HG03354 (cell line): ENCODE measurements at regions not wholly inside any gene's neighbourhood (a gene's known extent, or its start where the extent isn't known, plus 50 kb on each side); places are given as distances from the start of the nearest gene placed in this dataset.

Experiments
- ATAC-seq: cut with Tn5 transposase; IDR thresholded peaks from one replicate; pipeline ENCODE4 v1.9.1; 2021; ENCODE audit warnings: mild to moderate bottlenecking; ENCODE audit not compliant: unreplicated experiment, poor library complexity, severe bottlenecking

- ATAC-seq = no peak
These were observed 84.3 kb upstream of the NBEA start for GRCh38 chr13:34857558-34858325.

- no peak for ATAC-seq
These were observed 79.8 kb upstream of the NBEA start for GRCh38 chr13:34862311-34862710.

- no peak for ATAC-seq
These were observed 79.4 kb upstream of the NBEA start for GRCh38 chr13:34862716-34863115.

- no peak for ATAC-seq
These were observed 78.5 kb upstream of the NBEA start for GRCh38 chr13:34863360-34864135.

GRCh38 chr13:34864671-34865070 is 77.4 kb upstream of the NBEA start:
- no peak for ATAC-seq

- ATAC-seq = no peak
These were observed 74.5 kb upstream of the NBEA start for GRCh38 chr13:34867590-34867989.

- ATAC-seq = no peak
These were observed 73.3 kb upstream of the NBEA start for GRCh38 chr13:34868733-34869132.

- no peak for ATAC-seq
These were observed 72.4 kb upstream of the NBEA start for GRCh38 chr13:34869696-34870095.

GRCh38 chr13:34878329-34878728 is 63.7 kb upstream of the NBEA start:
- ATAC-seq = no peak

- ATAC-seq = no peak
These were observed 62.2 kb upstream of the NBEA start for GRCh38 chr13:34879851-34880250.

- no peak for ATAC-seq
These were observed 60.6 kb upstream of the NBEA start for GRCh38 chr13:34881494-34881893.

- no peak for ATAC-seq
These were observed 58.7 kb upstream of the NBEA start for GRCh38 chr13:34883396-34883795.

- ATAC-seq = no peak
These were observed 57.7 kb upstream of the NBEA start for GRCh38 chr13:34884366-34884765.

GRCh38 chr13:34886121-34886875 is 55.8 kb upstream of the NBEA start:
- no peak for ATAC-seq

- no peak for ATAC-seq
These were observed 55.1 kb upstream of the NBEA start for GRCh38 chr13:34886987-34887386.
